DMS114 treated with DMSO at 0.1 percent for 48 hours (cell line): ENCODE measurements at regions not wholly inside any gene's neighbourhood (a gene's known extent, or its start where the extent isn't known, plus 50 kb on each side); places are given as distances from the start of the nearest gene placed in this dataset.
"Not testable (repeated sequence)": the region's sequence is repeated elsewhere in the genome, so short reads cannot be mapped to it uniquely, and the experiment has no call there.

Source experiments
- DNase-seq: peaks from one replicate; lab custom pipeline; 2025; ENCODE audit not compliant: unreplicated experiment; lab: John Stamatoyannopoulos, UW

GRCh38 chr13:59373341-59373740 lies 790.4 kb downstream of the DIAPH3 start:
- no peak for DNase-seq

GRCh38 chr13:59374691-59375090 lies 789.0 kb downstream of the DIAPH3 start:
- no peak for DNase-seq

GRCh38 chr13:59384154-59384553 lies 779.6 kb downstream of the DIAPH3 start:
- no peak for DNase-seq

- peak; percentile 1 for DNase-seq
Measured at GRCh38 chr13:59391696-59392095, 772.0 kb downstream of the DIAPH3 start.

- DNase-seq, result no peak
Measured at GRCh38 chr13:59392328-59392727, 771.4 kb downstream of the DIAPH3 start.

- DNase-seq, result no peak
Measured at GRCh38 chr13:59394496-59394895, 769.2 kb downstream of the DIAPH3 start.

- DNase-seq, result no peak
Measured at GRCh38 chr13:59398127-59398526, 765.6 kb downstream of the DIAPH3 start.

GRCh38 chr13:59398661-59399060 lies 765.1 kb downstream of the DIAPH3 start:
- DNase-seq, result no peak

GRCh38 chr13:59399513-59399912 lies 764.2 kb downstream of the DIAPH3 start:
- DNase-seq, result no peak

GRCh38 chr13:59404331-59404730 lies 759.4 kb downstream of the DIAPH3 start:
- DNase-seq, result no peak

GRCh38 chr13:59407251-59407650 lies 756.5 kb downstream of the DIAPH3 start:
- not testable (repeated sequence) for DNase-seq

- no peak for DNase-seq
Measured at GRCh38 chr13:59408738-59409137, 755.0 kb downstream of the DIAPH3 start.

- DNase-seq, result no peak
Measured at GRCh38 chr13:59409211-59409610, 754.5 kb downstream of the DIAPH3 start.

- no peak for DNase-seq
Measured at GRCh38 chr13:59409634-59410200, 754.0 kb downstream of the DIAPH3 start.

GRCh38 chr13:59413126-59413525 lies 750.6 kb downstream of the DIAPH3 start:
- DNase-seq, result no peak

- no peak for DNase-seq
Measured at GRCh38 chr13:59414006-59414405, 749.7 kb downstream of the DIAPH3 start.

- no peak for DNase-seq
Measured at GRCh38 chr13:59415498-59415897, 748.2 kb downstream of the DIAPH3 start.

- DNase-seq, result no peak
Measured at GRCh38 chr13:59416561-59416960, 747.2 kb downstream of the DIAPH3 start.

GRCh38 chr13:59422646-59423045 lies 741.1 kb downstream of the DIAPH3 start:
- no peak for DNase-seq

GRCh38 chr13:59423708-59424340 lies 739.9 kb downstream of the DIAPH3 start:
- DNase-seq, result no peak

- DNase-seq, result no peak
Measured at GRCh38 chr13:59424661-59425060, 739.1 kb downstream of the DIAPH3 start.

- no peak for DNase-seq
Measured at GRCh38 chr13:59425211-59425741, 738.5 kb downstream of the DIAPH3 start.

GRCh38 chr13:59435024-59435423 lies 728.7 kb downstream of the DIAPH3 start:
- no peak for DNase-seq
